ENCODE measurements at regions not wholly inside any gene's neighbourhood (a gene's known extent, or its start where the extent isn't known, plus 50 kb on each side); places are given as distances from the start of the nearest gene placed in this dataset.

- no peak for TF ChIP-seq CTCF (IDR thresholded peaks at IDR 0.05; ENCODE audit: low read depth, low read length)
- no peak for TF ChIP-seq EZH2phosphoT487 (IDR thresholded peaks at IDR 0.05; ENCODE audit: low read depth)
Measured at GRCh38 chr2:23246992-23247683, 137.8 kb upstream of the KLHL29 start.
